Activated CD4-positive, alpha-beta T cell treated with anti-CD3 and anti-CD28 coated beads for 36 hours (primary cell): ENCODE measurements at regions not wholly inside any gene's neighbourhood (a gene's known extent, or its start where the extent isn't known, plus 50 kb on each side); places are given as distances from the start of the nearest gene placed in this dataset.

Source experiments
- ATAC-seq: fragments of 200-7000 bp; cut with Tn5 transposase; one replicate; pipeline ENCODE4 v1.10.0; 2021; ENCODE audit warnings: mild to moderate bottlenecking, moderate library complexity
- CTCF ChIA-PET: fragments of 350-600 bp; sonication (Branson Sonifier 250); formaldehyde crosslinking; loops from one replicate; lab custom pipeline; 2021; ENCODE audit warnings: antibody characterized with exemption; lab: Charles Lee
- POLR2A ChIA-PET: fragments of 350-600 bp; sonication (Branson Sonifier 250); formaldehyde crosslinking; loops from one replicate; lab custom pipeline; 2021; ENCODE audit warnings: antibody characterized with exemption, inconsistent platforms; lab: Charles Lee
- DNase-seq: peaks from one replicate; pipeline ENCODE4 v3.0.0-alpha.2; 2020
- H3K27ac Mint-ChIP-seq: one replicate; pipeline ENCODE4 v1.8.0; 2021; ENCODE audit warnings: mixed read lengths
- H3K27me3 Mint-ChIP-seq: one replicate; pipeline ENCODE4 v1.8.0; 2021; ENCODE audit warnings: mixed read lengths
- H3K36me3 Mint-ChIP-seq: one replicate; pipeline ENCODE4 v1.8.0; 2021; ENCODE audit warnings: low read depth, mixed read lengths
- H3K4me1 Mint-ChIP-seq: one replicate; pipeline ENCODE4 v1.8.0; 2021; ENCODE audit warnings: mixed read lengths
- H3K4me3 Mint-ChIP-seq: one replicate; pipeline ENCODE4 v1.8.0; 2021; ENCODE audit warnings: mild to moderate bottlenecking, moderate library complexity, mixed read lengths
- H3K9me3 Mint-ChIP-seq: one replicate; pipeline ENCODE4 v1.8.0; 2021; ENCODE audit warnings: low read depth, mixed read lengths
- intact Hi-C, 2 experiments: fragments of 100-400 bp; cut with DNase I in 1 of 2; cut with micrococcal nuclease in 1 of 2; formaldehyde crosslinking; loops; one replicate each; pipeline versions ENCODE4 v1.14.2 to v1.15.1; 2022 to 2024; cut with DNase I, micrococcal nuclease

- DNase-seq, result no peak
- CTCF ChIA-PET, result no interaction called here
- POLR2A ChIA-PET, result no interaction called here
- Mint-ChIP-seq H3K27me3 (no peaks in the 10 kb centered on the region), H3K9me3 (no peaks in the 10 kb centered on the region), H3K4me3 (no peak overlapping the region), H3K27ac (no peak overlapping the region), H3K36me3 (no peaks in the 10 kb centered on the region), H3K4me1 (no peaks in the 10 kb centered on the region)
- intact Hi-C loops, result no loop called here
- no peak for ATAC-seq
Measured at GRCh38 chr18:51980101-51980500, 359.9 kb upstream of the DCC start.

- no peaks in the 10 kb centered on the region for H3K36me3 Mint-ChIP-seq
- no peak overlapping the region for H3K4me3 Mint-ChIP-seq
- no peaks in the 10 kb centered on the region for H3K27me3 Mint-ChIP-seq
- DNase-seq (no peak), ATAC-seq (no peak)
- intact Hi-C loops, result no loop called here
- POLR2A ChIA-PET, result no interaction called here
- H3K9me3 Mint-ChIP-seq, result no peaks in the 10 kb centered on the region
- H3K4me1 Mint-ChIP-seq, result no peaks in the 10 kb centered on the region
- CTCF ChIA-PET, result no interaction called here
- H3K27ac Mint-ChIP-seq, result no peak overlapping the region
Measured at GRCh38 chr18:51988277-51988676, 351.7 kb upstream of the DCC start.

- no peak for DNase-seq
- H3K27ac Mint-ChIP-seq, result no peak overlapping the region
- H3K36me3 Mint-ChIP-seq, result no peaks in the 10 kb centered on the region
- CTCF ChIA-PET, result no interaction called here
- no peak for ATAC-seq
- intact Hi-C loops, result no loop called here
- POLR2A ChIA-PET, result interaction anchor here (0.6 kb wide), 1 partner anchor 126 kb away, joined by 3 read pairs; no protein-coding TSS in a partner anchor
- no peaks in the 10 kb centered on the region for H3K4me1 Mint-ChIP-seq
- no peak overlapping the region for H3K4me3 Mint-ChIP-seq
- H3K27me3 Mint-ChIP-seq, result no peaks in the 10 kb centered on the region
- H3K9me3 Mint-ChIP-seq, result no peaks in the 10 kb centered on the region
Measured at GRCh38 chr18:51997129-51997528, 342.9 kb upstream of the DCC start.

- Mint-ChIP-seq H3K9me3 (no peaks in the 10 kb centered on the region), H3K27me3 (no peaks in the 10 kb centered on the region), H3K4me3 (no peak overlapping the region), H3K27ac (no peak overlapping the region), H3K4me1 (no peaks in the 10 kb centered on the region), H3K36me3 (no peaks in the 10 kb centered on the region)
- ChIA-PET POLR2A (no interaction called here), CTCF (no interaction called here)
- DNase-seq (no peak), ATAC-seq (no peak)
- intact Hi-C loops, result no loop called here
Measured at GRCh38 chr18:51998066-51998465, 341.9 kb upstream of the DCC start.

GRCh38 chr18:51998711-51999110 is 341.3 kb upstream of the DCC start:
- Mint-ChIP-seq H3K27ac (no peak overlapping the region), H3K36me3 (no peaks in the 10 kb centered on the region), H3K27me3 (no peaks in the 10 kb centered on the region), H3K9me3 (no peaks in the 10 kb centered on the region), H3K4me1 (no peaks in the 10 kb centered on the region), H3K4me3 (no peak overlapping the region)
- CTCF ChIA-PET, result no interaction called here
- POLR2A ChIA-PET, result no interaction called here
- DNase-seq (no peak), ATAC-seq (no peak)
- intact Hi-C loops, result no loop called here

GRCh38 chr18:51999351-51999750 is 340.6 kb upstream of the DCC start:
- ATAC-seq, result no peak
- no peaks in the 10 kb centered on the region for H3K27me3 Mint-ChIP-seq
- H3K9me3 Mint-ChIP-seq, result peaks cover 1% of the 10 kb centered on the region
- DNase-seq, result no peak
- no peaks in the 10 kb centered on the region for H3K4me1 Mint-ChIP-seq
- H3K27ac Mint-ChIP-seq, result no peak overlapping the region
- no peaks in the 10 kb centered on the region for H3K36me3 Mint-ChIP-seq
- CTCF ChIA-PET, result interaction anchor here (0.8 to 1.0 kb wide), 2 partner anchors 9 to 124 kb away, joined by 3 read pairs; no protein-coding TSS in a partner anchor
- POLR2A ChIA-PET, result no interaction called here
- intact Hi-C loops, result no loop called here
- no peak overlapping the region for H3K4me3 Mint-ChIP-seq

- intact Hi-C loops, result no loop called here
- Mint-ChIP-seq H3K36me3 (no peaks in the 10 kb centered on the region), H3K4me3 (no peak overlapping the region), H3K27me3 (no peaks in the 10 kb centered on the region), H3K4me1 (no peaks in the 10 kb centered on the region), H3K27ac (no peak overlapping the region), H3K9me3 (peaks cover 2% of the 10 kb centered on the region)
- no peak for DNase-seq
- ChIA-PET POLR2A (no interaction called here), CTCF (no interaction called here)
- no peak for ATAC-seq
Measured at GRCh38 chr18:52000435-52000834, 339.6 kb upstream of the DCC start.

GRCh38 chr18:52001106-52001505 is 338.9 kb upstream of the DCC start:
- Mint-ChIP-seq H3K4me1 (no peaks in the 10 kb centered on the region), H3K36me3 (no peaks in the 10 kb centered on the region), H3K4me3 (no peak overlapping the region), H3K27ac (no peak overlapping the region), H3K9me3 (peaks cover 2% of the 10 kb centered on the region), H3K27me3 (no peaks in the 10 kb centered on the region)
- intact Hi-C loops, result no loop called here
- POLR2A ChIA-PET, result no interaction called here
- no peak for DNase-seq
- no peak for ATAC-seq
- CTCF ChIA-PET, result no interaction called here

- CTCF ChIA-PET, result no interaction called here
- Mint-ChIP-seq H3K36me3 (no peaks in the 10 kb centered on the region), H3K4me1 (no peaks in the 10 kb centered on the region), H3K9me3 (peaks cover 2% of the 10 kb centered on the region), H3K27ac (no peak overlapping the region), H3K4me3 (no peak overlapping the region), H3K27me3 (peaks cover 2% of the 10 kb centered on the region)
- DNase-seq, result no peak
- POLR2A ChIA-PET, result no interaction called here
- intact Hi-C loops, result no loop called here
- ATAC-seq, result no peak
Measured at GRCh38 chr18:52002600-52002999, 337.4 kb upstream of the DCC start.

- Mint-ChIP-seq H3K27ac (no peak overlapping the region), H3K4me3 (no peak overlapping the region), H3K4me1 (no peaks in the 10 kb centered on the region), H3K27me3 (peaks cover 2% of the 10 kb centered on the region), H3K36me3 (no peaks in the 10 kb centered on the region), H3K9me3 (peaks cover 2% of the 10 kb centered on the region)
- intact Hi-C loops, result no loop called here
- no peak for ATAC-seq
- CTCF ChIA-PET, result no interaction called here
- POLR2A ChIA-PET, result no interaction called here
- DNase-seq, result no peak
Measured at GRCh38 chr18:52007105-52007504, 332.9 kb upstream of the DCC start.

GRCh38 chr18:52008330-52008729 is 331.7 kb upstream of the DCC start:
- intact Hi-C loops, result no loop called here
- DNase-seq, result no peak
- no peak overlapping the region for H3K4me3 Mint-ChIP-seq
- CTCF ChIA-PET, result interaction anchor here (1.1 kb wide), 1 partner anchor 9 kb away, joined by 3 read pairs; no protein-coding TSS in a partner anchor
- H3K4me1 Mint-ChIP-seq, result no peaks in the 10 kb centered on the region
- no peak overlapping the region for H3K27ac Mint-ChIP-seq
- peaks cover 2% of the 10 kb centered on the region for H3K27me3 Mint-ChIP-seq
- H3K9me3 Mint-ChIP-seq, result peaks cover 2% of the 10 kb centered on the region
- POLR2A ChIA-PET, result interaction anchor here (0.8 kb wide), 1 partner anchor 1363 kb away, joined by 3 read pairs; no protein-coding TSS in a partner anchor
- H3K36me3 Mint-ChIP-seq, result no peaks in the 10 kb centered on the region
- ATAC-seq, result no peak

GRCh38 chr18:52008736-52009135 is 331.3 kb upstream of the DCC start:
- Mint-ChIP-seq H3K27ac (no peak overlapping the region), H3K36me3 (no peaks in the 10 kb centered on the region), H3K4me3 (no peak overlapping the region), H3K4me1 (no peaks in the 10 kb centered on the region), H3K9me3 (peaks cover 2% of the 10 kb centered on the region), H3K27me3 (peaks cover 2% of the 10 kb centered on the region)
- CTCF ChIA-PET, result interaction anchor here (1.1 kb wide), 1 partner anchor 9 kb away, joined by 3 read pairs; no protein-coding TSS in a partner anchor
- POLR2A ChIA-PET, result no interaction called here
- intact Hi-C loops, result no loop called here
- DNase-seq, result no peak
- no peak for ATAC-seq

- ChIA-PET CTCF (no interaction called here), POLR2A (no interaction called here)
- intact Hi-C loops, result no loop called here
- Mint-ChIP-seq H3K4me3 (no peak overlapping the region), H3K27ac (no peak overlapping the region), H3K9me3 (no peaks in the 10 kb centered on the region), H3K4me1 (no peaks in the 10 kb centered on the region), H3K27me3 (peaks cover 2% of the 10 kb centered on the region), H3K36me3 (no peaks in the 10 kb centered on the region)
- no peak for DNase-seq
- ATAC-seq, result no peak
Measured at GRCh38 chr18:52009958-52010357, 330.0 kb upstream of the DCC start.
